CD4-positive, alpha-beta T cell treated with Interleukin-6 for 4 hours (primary cell): ENCODE measurements at regions not wholly inside any gene's neighbourhood (a gene's known extent, or its start where the extent isn't known, plus 50 kb on each side); places are given as distances from the start of the nearest gene placed in this dataset.
"Not testable (repeated sequence)": the region's sequence is repeated elsewhere in the genome, so short reads cannot be mapped to it uniquely, and the experiment has no call there.

Experiments used
- DNase-seq: peaks from one replicate; pipeline ENCODE4 v3.0.0-alpha.2; 2020; ENCODE audit warnings: mixed read lengths

GRCh38 chr7:142698429-142698828 lies 50.8 kb upstream of the PRSS1 start:
- DNase-seq = no peak

GRCh38 chr7:142697270-142697669 lies 52.0 kb upstream of the PRSS1 start:
- no peak for DNase-seq

GRCh38 chr7:142696456-142697179 lies 52.7 kb upstream of the PRSS1 start:
- DNase-seq = no peak

GRCh38 chr7:142693911-142694310 lies 55.4 kb upstream of the PRSS1 start:
- no peak for DNase-seq

GRCh38 chr7:142690554-142691182 lies 58.6 kb upstream of the PRSS1 start:
- no peak for DNase-seq

GRCh38 chr7:142689439-142690120 lies 59.7 kb upstream of the PRSS1 start:
- no peak for DNase-seq

GRCh38 chr7:142685877-142686508 lies 63.3 kb upstream of the PRSS1 start:
- DNase-seq = no peak

- DNase-seq = no peak
Measured at GRCh38 chr7:142681314-142682092, 67.8 kb upstream of the PRSS1 start.

GRCh38 chr7:142671506-142671905 lies 77.8 kb upstream of the PRSS1 start:
- no peak for DNase-seq

- DNase-seq = peak; percentile 38
Measured at GRCh38 chr7:142670511-142670910, 78.8 kb upstream of the PRSS1 start.

GRCh38 chr7:142669074-142669654 lies 80.1 kb upstream of the PRSS1 start:
- no peak for DNase-seq

- DNase-seq = no peak
Measured at GRCh38 chr7:142668495-142668894, 80.8 kb upstream of the PRSS1 start.

- no peak for DNase-seq
Measured at GRCh38 chr7:142657376-142657775, 91.9 kb upstream of the PRSS1 start.

GRCh38 chr7:142654398-142654797 lies 94.9 kb upstream of the PRSS1 start:
- no peak for DNase-seq

- no peak for DNase-seq
Measured at GRCh38 chr7:142647749-142648148, 101.5 kb upstream of the PRSS1 start.

- DNase-seq = no peak
Measured at GRCh38 chr7:142646386-142647140, 102.7 kb upstream of the PRSS1 start.

GRCh38 chr7:142645777-142646176 lies 103.5 kb upstream of the PRSS1 start:
- DNase-seq = no peak

- no peak for DNase-seq
Measured at GRCh38 chr7:142642316-142642715, 107.0 kb upstream of the PRSS1 start.

- not testable (repeated sequence) for DNase-seq
Measured at GRCh38 chr7:142641252-142641651, 108.0 kb upstream of the PRSS1 start.

- no peak for DNase-seq
Measured at GRCh38 chr7:142638581-142638980, 110.7 kb upstream of the PRSS1 start.

GRCh38 chr7:142637240-142637639 lies 112.0 kb upstream of the PRSS1 start:
- DNase-seq = no peak

GRCh38 chr7:142636751-142637150 lies 112.5 kb upstream of the PRSS1 start:
- peak; percentile 28 for DNase-seq
